ENCODE measurements at regions not wholly inside any gene's neighbourhood (a gene's known extent, or its start where the extent isn't known, plus 50 kb on each side); places are given as distances from the start of the nearest gene placed in this dataset.

GRCh38 chr2:106706283-106706682 is 179.7 kb downstream of the ST6GAL2 start:
- DNase-seq (ENCODE audit: low read depth in 2 of 2, low spot score in 1 of 2), result no peak

GRCh38 chr2:106708209-106708608 is 177.8 kb downstream of the ST6GAL2 start:
- DNase-seq (ENCODE audit: low read depth in 2 of 2, low spot score in 1 of 2), result no peak

GRCh38 chr2:106709229-106709628 is 176.7 kb downstream of the ST6GAL2 start:
- DNase-seq (ENCODE audit: low read depth in 2 of 2, low spot score in 1 of 2), result no peak

- DNase-seq (ENCODE audit: low read depth in 2 of 2, low spot score in 1 of 2), result no peak
Measured at GRCh38 chr2:106719222-106719621, 166.7 kb downstream of the ST6GAL2 start.

- no peak for DNase-seq (ENCODE audit: low read depth in 2 of 2, low spot score in 1 of 2)
Measured at GRCh38 chr2:106720026-106720425, 165.9 kb downstream of the ST6GAL2 start.

GRCh38 chr2:106724301-106724794 is 161.6 kb downstream of the ST6GAL2 start:
- DNase-seq (ENCODE audit: low read depth in 2 of 2, low spot score in 1 of 2), result no peak

GRCh38 chr2:106734165-106734564 is 151.8 kb downstream of the ST6GAL2 start:
- no peak for DNase-seq (ENCODE audit: low read depth in 2 of 2, low spot score in 1 of 2)

- DNase-seq (ENCODE audit: low read depth in 2 of 2, low spot score in 1 of 2), result no peak
Measured at GRCh38 chr2:106735807-106736206, 150.2 kb downstream of the ST6GAL2 start.

GRCh38 chr2:106736221-106736620 is 149.7 kb downstream of the ST6GAL2 start:
- DNase-seq (ENCODE audit: low read depth in 2 of 2, low spot score in 1 of 2), result no peak

GRCh38 chr2:106745468-106745867 is 140.5 kb downstream of the ST6GAL2 start:
- DNase-seq (ENCODE audit: low read depth in 2 of 2, low spot score in 1 of 2), result no peak

GRCh38 chr2:106749823-106750222 is 136.1 kb downstream of the ST6GAL2 start:
- DNase-seq (ENCODE audit: low read depth in 2 of 2, low spot score in 1 of 2), result no peak
